Ishikawa (cell line): ENCODE measurements at regions not wholly inside any gene's neighbourhood (a gene's known extent, or its start where the extent isn't known, plus 50 kb on each side); places are given as distances from the start of the nearest gene placed in this dataset.

Experiments used
- CREB1 ChIP-seq: IDR thresholded peaks from 2 replicates; pipeline ENCODE4 v1.6.1; 2012; ENCODE audit warnings: low read depth
- EGR1 ChIP-seq: IDR thresholded peaks from 2 replicates; pipeline ENCODE4 v1.6.1; 2012
- EP300 ChIP-seq: IDR thresholded peaks from 2 replicates; pipeline ENCODE4 v1.6.1; 2012; ENCODE audit warnings: borderline replicate concordance
- MAX ChIP-seq: IDR thresholded peaks from 2 replicates; pipeline ENCODE4 v1.6.1; 2012
- RAD21 ChIP-seq: IDR thresholded peaks from 2 replicates; pipeline ENCODE4 v1.6.1; 2012; ENCODE audit warnings: low read depth
- REST ChIP-seq: IDR thresholded peaks from 2 replicates; pipeline ENCODE4 v1.6.1; 2012; ENCODE audit warnings: low read depth, mild to moderate bottlenecking
- TAF1 ChIP-seq: IDR thresholded peaks from 2 replicates; pipeline ENCODE4 v1.6.1; 2012; ENCODE audit warnings: low read depth, mild to moderate bottlenecking
- TEAD4 ChIP-seq: IDR thresholded peaks from 2 replicates; pipeline ENCODE4 v1.6.1; 2012
- USF1 ChIP-seq: IDR thresholded peaks from 2 replicates; pipeline ENCODE4 v1.6.1; 2012

GRCh38 chr5:9830184-9830583, 200.0 kb upstream of the TAS2R1 start:
- TF ChIP-seq RAD21 = no peak
- TF ChIP-seq TAF1 = no peak
- TF ChIP-seq EP300 = no peak
- TF ChIP-seq CREB1 = no peak
- no peak for TF ChIP-seq MAX
- no peak for TF ChIP-seq USF1
- no peak for TF ChIP-seq REST
- TF ChIP-seq EGR1 = no peak
- TF ChIP-seq TEAD4 = no peak
